Naive thymus-derived CD4-positive, alpha-beta T cell (primary cell): ENCODE measurements at regions not wholly inside any gene's neighbourhood (a gene's known extent, or its start where the extent isn't known, plus 50 kb on each side); places are given as distances from the start of the nearest gene placed in this dataset.
A peak's percentile ranks its signal among the peaks of the same experiment; 100 is the strongest.

Experiments used
- ATAC-seq: fragments of 150-1000 bp; cut with Tn5 transposase; 2 replicates; pipeline ENCODE4 v1.10.0; 2021; ENCODE audit warnings: mild to moderate bottlenecking, moderate library complexity
- CTCF ChIA-PET: fragments of 350-600 bp; sonication (Branson Sonifier 250); formaldehyde crosslinking; loops from one replicate; lab custom pipeline; 2021; ENCODE audit warnings: antibody characterized with exemption; lab: Charles Lee
- POLR2A ChIA-PET: fragments of 350-600 bp; sonication (Branson Sonifier 250); formaldehyde crosslinking; loops from one replicate; lab custom pipeline; 2021; ENCODE audit warnings: antibody characterized with exemption, inconsistent platforms; lab: Charles Lee
- DNase-seq, 9 donors: peaks; one replicate each; pipeline versions ENCODE4 v3.0.0 to v3.0.0-alpha.2; 2020 to 2022; ENCODE audit warnings: mixed read lengths in 1 of 9
- H3K27ac ChIP-seq: one replicate; pipeline ENCODE4 v1.7.0; 2013; ENCODE audit warnings: mild to moderate bottlenecking, low read depth, low read length, moderate library complexity
- H3K27me3 ChIP-seq, 2 donors: one replicate each; pipeline ENCODE4 v1.7.0; 2013; ENCODE audit warnings: low read length in 2 of 2, mild to moderate bottlenecking in 2 of 2, moderate library complexity in 2 of 2; ENCODE audit not compliant: control insufficient read depth in 2 of 2, insufficient read depth in 2 of 2
- H3K36me3 ChIP-seq, 3 experiments: 1 replicate in 2 of 3; 2 replicates in 1 of 3; pipeline ENCODE4 v1.7.0; 2013; ENCODE audit warnings: low read length in 3 of 3, mild to moderate bottlenecking in 3 of 3, moderate library complexity in 1 of 3; ENCODE audit not compliant: insufficient read depth in 3 of 3, control insufficient read depth in 2 of 3
- H3K4me1 ChIP-seq, 2 donors: one replicate each; pipeline ENCODE4 v1.7.0; 2013; ENCODE audit warnings: low read length in 2 of 2, mild to moderate bottlenecking in 2 of 2, moderate library complexity in 1 of 2; ENCODE audit not compliant: control insufficient read depth in 2 of 2, insufficient read depth in 2 of 2
- H3K4me3 ChIP-seq: 2 replicates; pipeline ENCODE4 v1.7.0; 2013; ENCODE audit warnings: mild to moderate bottlenecking, low read length
- H3K9me3 ChIP-seq, 3 experiments: 1 replicate in 2 of 3; 2 replicates in 1 of 3; pipeline ENCODE4 v1.7.0; 2013; ENCODE audit warnings: low read length in 3 of 3; ENCODE audit not compliant: control insufficient read depth in 2 of 3
- H3K27ac Mint-ChIP-seq, 9 donors: one replicate each; pipeline ENCODE4 v1.8.0; 2020 to 2022; ENCODE audit warnings: mixed read lengths in 9 of 9, mild to moderate bottlenecking in 8 of 9, moderate library complexity in 5 of 9, inconsistent platforms in 2 of 9
- H3K27me3 Mint-ChIP-seq, 5 donors: one replicate each; pipeline ENCODE4 v1.8.0; 2021 to 2022; ENCODE audit warnings: mixed read lengths in 5 of 5, mild to moderate bottlenecking in 1 of 5
- H3K36me3 Mint-ChIP-seq, 5 donors: one replicate each; pipeline ENCODE4 v1.8.0; 2020 to 2022; ENCODE audit warnings: mixed read lengths in 5 of 5, mild to moderate bottlenecking in 3 of 5, inconsistent platforms in 1 of 5
- H3K4me1 Mint-ChIP-seq, 7 donors: one replicate each; pipeline ENCODE4 v1.8.0; 2020 to 2022; ENCODE audit warnings: mixed read lengths in 7 of 7, mild to moderate bottlenecking in 3 of 7, inconsistent platforms in 1 of 7
- H3K4me3 Mint-ChIP-seq, 10 donors: one replicate each; pipeline ENCODE4 v1.8.0; 2020 to 2022; ENCODE audit warnings: mild to moderate bottlenecking in 10 of 10, mixed read lengths in 10 of 10, moderate library complexity in 6 of 10, inconsistent platforms in 2 of 10
- H3K9me3 Mint-ChIP-seq, 11 donors: one replicate each; pipeline ENCODE4 v1.8.0; 2020 to 2022; ENCODE audit warnings: mixed read lengths in 11 of 11, mild to moderate bottlenecking in 4 of 11, inconsistent platforms in 1 of 11, moderate library complexity in 1 of 11
- intact Hi-C, 2 donors: fragments of 100-400 bp; cut with micrococcal nuclease; formaldehyde crosslinking; loops; one replicate each; pipeline ENCODE4 v1.15.1; 2023

DNA sequence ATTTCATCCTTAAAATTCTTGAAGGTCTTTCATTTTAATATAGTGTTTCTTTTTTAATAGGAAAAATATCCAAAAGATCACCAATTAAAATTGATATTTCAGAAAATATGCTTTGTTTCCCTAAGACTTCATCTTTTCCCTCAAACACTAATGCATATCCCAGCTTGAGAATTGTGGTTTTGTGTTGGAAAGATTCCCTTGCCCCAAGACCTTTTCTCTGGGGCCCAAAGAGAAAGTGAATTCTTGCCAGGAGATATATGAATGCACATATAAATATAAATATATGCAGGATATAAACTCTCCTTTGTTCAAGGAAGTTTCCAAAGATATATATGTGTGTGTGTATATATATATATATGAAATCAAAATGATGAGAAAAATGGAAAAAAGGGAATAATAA lies 241.2 kb downstream of the FAM76B start:
- DNase-seq (no peak), ATAC-seq (no peak)
- Histone ChIP-seq H3K9me3 (no peaks in the 10 kb centered on the region), H3K36me3 (no peaks in the 10 kb centered on the region), H3K27me3 (no peaks in the 10 kb centered on the region), H3K4me1 (peaks cover 0 to 33% of the 10 kb centered on the region in 2 donors), H3K4me3 (no peak overlapping the region), H3K27ac (no peak overlapping the region)
- CTCF ChIA-PET = interaction anchor here (1.0 to 1.1 kb wide), 2 partner anchors 157 to 317 kb away, joined by 3 to 4 read pairs; partner anchors contain the start of gene SESN3
- POLR2A ChIA-PET = interaction anchor here (0.6 to 1.6 kb wide), 4 partner anchors 9 to 334 kb away, joined by 3 to 6 read pairs (median 3); no protein-coding TSS in a partner anchor
- Mint-ChIP-seq H3K36me3 (peaks cover 0 to 11% (median 3%) of the 10 kb centered on the region in 5 donors), H3K4me3 (peak overlapping the region in 4 of 10 donors; percentile 58 to 73 (median 68)), H3K27me3 (no peaks in the 10 kb centered on the region), H3K27ac (peak overlapping the region in 4 of 9 donors; percentile 43 to 75 (median 54)), H3K9me3 (peaks cover 0 to 10% (median 0%) of the 10 kb centered on the region in 11 donors), H3K4me1 (peaks cover 15 to 52% (median 46%) of the 10 kb centered on the region in 7 donors)
- intact Hi-C loops = loop anchor here in 1 of 2 donors (2.0 to 5.0 kb wide), 3 partner anchors 16 to 154 kb away; no protein-coding TSS in a partner anchor

DNA sequence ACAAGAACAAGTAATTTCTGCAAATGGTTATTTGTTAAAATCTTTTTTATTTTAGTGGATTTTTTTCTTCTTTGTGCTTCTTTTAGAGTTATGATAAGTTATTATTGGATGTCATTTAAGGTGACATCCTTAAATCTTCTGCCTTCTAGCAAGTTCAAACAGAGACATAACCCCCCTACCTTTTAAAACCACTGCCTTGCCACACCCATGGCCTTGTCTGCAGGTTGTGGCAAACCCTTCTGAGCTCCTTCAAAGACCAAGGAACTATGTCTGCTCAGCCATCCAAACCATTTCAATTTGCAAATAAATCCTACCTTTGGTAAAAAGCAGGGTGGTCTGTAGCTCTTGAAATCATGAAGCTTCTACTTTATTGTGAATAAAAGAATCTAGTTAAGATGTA lies 241.6 kb downstream of the FAM76B start:
- Mint-ChIP-seq H3K27me3 (no peaks in the 10 kb centered on the region), H3K27ac (peak overlapping the region; percentile 2 to 81 (median 48)), H3K4me3 (peak overlapping the region in 9 of 10 donors; percentile 26 to 73 (median 67)), H3K9me3 (peaks cover 0 to 10% (median 0%) of the 10 kb centered on the region in 11 donors), H3K4me1 (peaks cover 15 to 51% (median 46%) of the 10 kb centered on the region in 7 donors), H3K36me3 (peaks cover 0 to 11% (median 3%) of the 10 kb centered on the region in 5 donors)
- no peaks in the 10 kb centered on the region for H3K9me3 ChIP-seq
- ATAC-seq (peak; percentile 44), DNase-seq (peak in 6 of 9 donors; percentile 41 to 62 (median 48))
- no peaks in the 10 kb centered on the region for H3K27me3 ChIP-seq
- intact Hi-C loops = loop anchor here in 1 of 2 donors (2.0 to 5.0 kb wide), 3 partner anchors 17 to 154 kb away; no protein-coding TSS in a partner anchor
- CTCF ChIA-PET = interaction anchor here (1.0 to 1.1 kb wide), 2 partner anchors 157 to 317 kb away, joined by 3 to 4 read pairs; partner anchors contain the start of gene SESN3
- H3K4me3 ChIP-seq = no peak overlapping the region
- peaks cover 0 to 33% of the 10 kb centered on the region in 2 donors for H3K4me1 ChIP-seq
- POLR2A ChIA-PET = interaction anchor here (0.6 to 1.6 kb wide), 6 partner anchors 10 to 298 kb away, joined by 3 to 6 read pairs (median 3); no protein-coding TSS in a partner anchor
- no peak overlapping the region for H3K27ac ChIP-seq
- no peaks in the 10 kb centered on the region for H3K36me3 ChIP-seq

DNA sequence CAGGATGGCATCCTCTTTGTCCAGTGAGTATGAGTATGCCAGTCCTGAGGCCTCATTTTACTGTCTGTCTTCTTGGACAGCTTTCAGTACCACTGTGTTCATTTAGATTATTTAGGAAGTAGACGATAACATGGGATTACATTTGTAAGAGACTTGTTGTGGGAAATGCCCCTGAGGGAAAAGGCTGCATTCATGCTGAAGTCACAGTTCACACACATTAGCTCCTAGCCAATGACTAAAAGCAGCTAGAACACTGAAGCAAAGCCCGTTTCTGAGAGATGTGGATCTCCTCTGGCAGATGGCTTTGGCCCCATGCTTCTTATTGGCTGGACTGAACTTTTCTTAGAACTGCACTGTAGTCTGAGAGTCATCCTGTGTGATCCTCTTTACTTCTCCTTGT lies 242.4 kb downstream of the FAM76B start:
- CTCF ChIA-PET = interaction anchor here (1.1 kb wide), 1 partner anchor 95 kb away, joined by 3 read pairs; no protein-coding TSS in a partner anchor
- no peaks in the 10 kb centered on the region for H3K27me3 ChIP-seq
- peak overlapping the region in 8 of 9 donors; percentile 11 to 81 (median 52) for H3K27ac Mint-ChIP-seq
- peaks cover 0 to 33% of the 10 kb centered on the region in 2 donors for H3K4me1 ChIP-seq
- H3K4me3 ChIP-seq = no peak overlapping the region
- peak overlapping the region in 6 of 10 donors; percentile 3 to 73 (median 68) for H3K4me3 Mint-ChIP-seq
- H3K9me3 Mint-ChIP-seq = peaks cover 0 to 11% (median 0%) of the 10 kb centered on the region in 11 donors
- H3K9me3 ChIP-seq = no peaks in the 10 kb centered on the region
- no peak for DNase-seq
- H3K36me3 ChIP-seq = no peaks in the 10 kb centered on the region
- peaks cover 14 to 50% (median 46%) of the 10 kb centered on the region in 7 donors for H3K4me1 Mint-ChIP-seq
- intact Hi-C loops = loop anchor here in 1 of 2 donors (5.0 kb wide), 2 partner anchors 140 to 155 kb away; no protein-coding TSS in a partner anchor
- no peak overlapping the region for H3K27ac ChIP-seq
- no peak for ATAC-seq
- no peaks in the 10 kb centered on the region for H3K27me3 Mint-ChIP-seq
- peaks cover 0 to 11% (median 3%) of the 10 kb centered on the region in 5 donors for H3K36me3 Mint-ChIP-seq
- POLR2A ChIA-PET = interaction anchor here (0.6 to 1.6 kb wide), 2 partner anchors 11 to 38 kb away, joined by 3 to 6 read pairs; no protein-coding TSS in a partner anchor

DNA sequence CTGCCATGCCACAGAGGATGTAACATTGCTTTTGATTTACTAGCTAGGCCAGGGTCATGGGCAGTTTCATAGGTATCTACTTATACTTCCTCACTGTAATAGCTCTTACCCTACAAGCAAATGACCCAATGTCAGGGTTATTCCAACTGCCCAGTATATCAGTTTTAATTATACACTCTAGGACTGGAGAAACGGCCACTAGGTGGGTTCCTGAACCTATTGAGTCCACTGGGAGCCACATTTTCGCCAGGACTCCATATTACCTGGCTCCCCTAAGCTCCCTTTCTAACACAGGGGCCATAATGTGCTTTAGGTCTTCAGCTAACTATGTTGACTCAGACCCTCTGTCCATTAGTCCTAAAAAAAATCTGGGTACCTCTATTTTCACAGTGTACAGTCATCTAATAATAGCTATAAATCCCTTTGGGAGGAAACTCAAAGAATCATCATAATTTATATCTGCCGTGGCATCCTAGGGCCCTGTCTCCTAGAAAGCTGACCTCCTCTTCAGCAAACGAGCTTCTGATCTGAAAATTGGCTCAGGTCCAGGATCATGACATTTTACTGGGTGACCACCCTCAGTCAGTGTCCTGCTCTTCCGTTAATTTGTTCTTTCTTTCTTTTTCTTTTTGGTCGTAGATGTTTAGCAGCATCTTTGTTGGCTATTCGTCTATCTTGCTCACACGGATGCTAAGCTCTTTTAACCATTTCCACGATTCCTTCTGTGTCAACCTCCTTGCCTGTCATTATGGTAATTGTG lies 244.3 kb downstream of the FAM76B start:
- Mint-ChIP-seq H3K27ac (no peak overlapping the region), H3K36me3 (peaks cover 0 to 15% (median 0%) of the 10 kb centered on the region in 5 donors), H3K27me3 (no peaks in the 10 kb centered on the region), H3K4me1 (peaks cover 14 to 49% (median 45%) of the 10 kb centered on the region in 7 donors), H3K9me3 (peaks cover 0 to 17% (median 0%) of the 10 kb centered on the region in 11 donors), H3K4me3 (no peak overlapping the region)
- peaks cover 0 to 33% of the 10 kb centered on the region in 2 donors for H3K4me1 ChIP-seq
- ChIA-PET CTCF (interaction anchor here (0.6 to 1.5 kb wide), 4 partner anchors 12 to 391 kb away, joined by 3 to 5 read pairs (median 3); no protein-coding TSS in a partner anchor), POLR2A (interaction anchor here (0.5 to 0.7 kb wide), 2 partner anchors 102 to 154 kb away, joined by 3 read pairs; no protein-coding TSS in a partner anchor)
- H3K27me3 ChIP-seq = no peaks in the 10 kb centered on the region
- ATAC-seq (no peak), DNase-seq (no peak)
- no peak overlapping the region for H3K4me3 ChIP-seq
- intact Hi-C loops = loop anchor here in 1 of 2 donors (5.0 kb wide), 2 partner anchors 142 to 157 kb away; no protein-coding TSS in a partner anchor
- H3K9me3 ChIP-seq = no peaks in the 10 kb centered on the region
- H3K27ac ChIP-seq = no peak overlapping the region
- H3K36me3 ChIP-seq = no peaks in the 10 kb centered on the region

DNA sequence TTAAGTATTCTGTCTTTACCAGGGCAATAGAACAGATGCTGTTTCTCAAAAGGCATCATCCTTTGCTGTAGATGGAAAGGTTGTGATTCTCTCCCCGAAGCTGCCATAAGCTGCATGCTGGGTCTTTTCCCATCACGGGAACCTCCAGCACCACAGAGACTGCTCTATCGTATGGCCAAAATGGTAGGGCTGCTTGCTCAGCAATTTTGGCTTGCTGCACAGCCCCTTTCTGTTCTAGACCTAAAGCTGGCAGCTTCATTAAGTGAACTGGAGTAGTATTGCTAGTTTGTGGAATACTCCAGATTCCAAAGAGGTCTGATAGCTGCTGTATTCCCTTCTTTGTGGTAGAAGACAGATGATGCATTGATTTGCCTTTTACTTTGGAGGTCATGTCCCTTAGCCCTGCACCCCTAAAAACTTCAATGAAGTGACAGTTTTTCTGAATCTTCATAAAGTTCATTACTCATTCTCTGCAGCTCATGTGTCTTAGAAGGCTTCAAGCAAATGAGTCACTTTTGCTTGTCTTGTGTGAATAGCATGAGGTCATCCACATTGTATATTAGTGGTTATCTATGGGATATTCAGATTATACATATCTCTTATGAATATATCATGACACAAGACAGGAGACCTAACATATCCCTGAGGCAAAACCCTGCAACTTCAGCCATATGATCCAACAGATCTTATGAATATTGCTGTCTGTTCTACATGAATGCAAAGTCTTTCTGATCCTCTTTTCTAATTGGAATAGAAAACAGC lies 245.3 kb downstream of the FAM76B start:
- Mint-ChIP-seq H3K27me3 (no peaks in the 10 kb centered on the region), H3K4me3 (no peak overlapping the region), H3K9me3 (peaks cover 0 to 12% (median 0%) of the 10 kb centered on the region in 11 donors), H3K27ac (no peak overlapping the region), H3K36me3 (peaks cover 0 to 10% (median 0%) of the 10 kb centered on the region in 5 donors), H3K4me1 (peaks cover 14 to 41% (median 37%) of the 10 kb centered on the region in 7 donors)
- Histone ChIP-seq H3K27me3 (no peaks in the 10 kb centered on the region), H3K27ac (no peak overlapping the region), H3K4me1 (peaks cover 0 to 29% of the 10 kb centered on the region in 2 donors), H3K9me3 (no peaks in the 10 kb centered on the region), H3K4me3 (no peak overlapping the region), H3K36me3 (no peaks in the 10 kb centered on the region)
- no peak for DNase-seq
- ChIA-PET POLR2A (no interaction called here), CTCF (interaction anchor here (0.7 to 0.9 kb wide), 2 partner anchors 161 to 241 kb away, joined by 3 to 5 read pairs; no protein-coding TSS in a partner anchor)
- ATAC-seq = no peak
- intact Hi-C loops = no loop called here
